Body of pancreas (tissue), 4 donors: ENCODE measurements at regions not wholly inside any gene's neighbourhood (a gene's known extent, or its start where the extent isn't known, plus 50 kb on each side); places are given as distances from the start of the nearest gene placed in this dataset.

Experiments used
- CTCF ChIP-seq, 7 experiments: fragments of 450-650 bp in 4 of 7; fragments of 200-600 bp in 3 of 7; sonication (generic) in 3 of 7; IDR thresholded peaks; one replicate each; pipeline ENCODE4 v1.5.1; 2016 to 2019; ENCODE audit warnings: antibody characterized with exemption in 7 of 7
- POLR2A ChIP-seq, 3 donors: fragments of 450-650 bp; IDR thresholded peaks; one replicate each; pipeline ENCODE4 v1.6.1; 2016; ENCODE audit warnings: antibody characterized with exemption in 3 of 3, mild to moderate bottlenecking in 2 of 3

GRCh38 chr11:70521475-70522308, 123.4 kb downstream of the CTTN start:
- TF ChIP-seq CTCF (IDR thresholded peaks at IDR 0.05) (no peak), POLR2A (IDR thresholded peaks at IDR 0.05) (no peak)
